HepG2 (cell line): ENCODE measurements at regions not wholly inside any gene's neighbourhood (a gene's known extent, or its start where the extent isn't known, plus 50 kb on each side); places are given as distances from the start of the nearest gene placed in this dataset.

Source experiments
- ATAC-seq: fragments of 200-7000 bp; cut with Tn5 transposase; 3 replicates; pipeline ENCODE4 v1.9.1; 2020; ENCODE audit warnings: mild to moderate bottlenecking, moderate library complexity
- BruUV-seq: library from RNA; stranded (reverse); fragments of 400-500 nt; replicated peaks from 2 replicates; lab custom pipeline; 2021; lab: Mats Ljungman, UMichigan
- CTCF ChIA-PET: fragments of 300-600 bp; formaldehyde crosslinking; extraction: SDS; loops from one replicate; lab custom pipeline; 2021; ENCODE audit warnings: low total read pairs, inconsistent platforms, low intra/inter-chr PET ratio; lab: Yijun Ruan, JAX
- POLR2A ChIA-PET: fragments of 350-600 bp; sonication (Branson Sonifier 250); formaldehyde crosslinking; loops from one replicate; lab custom pipeline; 2020; ENCODE audit warnings: antibody characterized with exemption, inconsistent platforms; lab: Yijun Ruan, JAX
- DNase-seq: peaks from one replicate; pipeline ENCODE4 v3.0.0-alpha.2; 2015; ENCODE audit warnings: low spot score
- FAIRE-seq: peaks from 3 replicates; lab custom pipeline; 2011; peaks lifted over from hg19 to GRCh38; lab: Jason Lieb, UNC
- H2AFZ ChIP-seq: one replicate; pipeline ENCODE4 v1.6.1; 2011; ENCODE audit warnings: low read length, inconsistent platforms
- H3K27ac ChIP-seq: fragments of 300-600 bp; 3 replicates; pipeline ENCODE4 v1.8.0; 2011; ENCODE audit warnings: mixed run types, mild to moderate bottlenecking, mixed read lengths, low read length, inconsistent platforms; ENCODE audit not compliant: insufficient read depth; ENCODE audit errors: extremely low read length
- H3K27me3 ChIP-seq, 2 experiments: fragments of 200-600 bp in 1 of 2; 2 replicates in 1 of 2; 3 replicates in 1 of 2; pipeline versions ENCODE4 v1.6.0 to v1.8.0; 2011; ENCODE audit warnings: low read length in 2 of 2, mild to moderate bottlenecking in 2 of 2, moderate library complexity in 2 of 2, inconsistent platforms in 1 of 2; ENCODE audit not compliant: insufficient read depth in 2 of 2, control insufficient read depth in 1 of 2
- H3K36me3 ChIP-seq, 2 experiments: fragments of 200-600 bp in 1 of 2; replicated peaks in 1 of 2; 2 replicates in 1 of 2; 3 replicates in 1 of 2; pipeline versions ENCODE4 v1.5.1 to v1.8.0; 2011; ENCODE audit warnings: low read length in 2 of 2, inconsistent platforms in 1 of 2; ENCODE audit not compliant: insufficient read depth in 2 of 2, control insufficient read depth in 1 of 2
- H3K4me1 ChIP-seq: 2 replicates; pipeline ENCODE4 v1.5.1; 2012; ENCODE audit warnings: low read length, inconsistent platforms; ENCODE audit not compliant: insufficient read depth
- H3K4me2 ChIP-seq: 2 replicates; pipeline ENCODE4 v1.6.0; 2011; ENCODE audit warnings: low read depth, low read length, inconsistent platforms
- H3K4me3 ChIP-seq, 3 experiments: fragments of 200-600 bp in 1 of 3; sonication (generic), shearing (Covaris generic) in 1 of 3; replicated peaks in 1 of 3; 2 replicates each; pipeline ENCODE4 v1.5.1; 2011 to 2016; ENCODE audit warnings: low read length in 3 of 3, inconsistent platforms in 2 of 3, low read depth in 2 of 3, mild to moderate bottlenecking in 2 of 3, control low read depth in 1 of 3, mixed read lengths in 1 of 3; ENCODE audit not compliant: insufficient read depth in 1 of 3
- H3K79me2 ChIP-seq: one replicate; pipeline ENCODE4 v1.6.1; 2011; ENCODE audit warnings: low read length, inconsistent platforms; ENCODE audit not compliant: insufficient read depth
- H3K9ac ChIP-seq: 2 replicates; pipeline ENCODE4 v1.6.0; 2011; ENCODE audit warnings: mild to moderate bottlenecking, low read depth, low read length, inconsistent platforms; ENCODE audit not compliant: insufficient read depth
- H3K9me3 ChIP-seq: 2 replicates; pipeline ENCODE4 v1.5.1; 2012; ENCODE audit warnings: mild to moderate bottlenecking, low read length
- H4K20me1 ChIP-seq: 2 replicates; pipeline ENCODE4 v1.6.0; 2011; ENCODE audit warnings: inconsistent platforms, mild to moderate bottlenecking, low read length, moderate library complexity; ENCODE audit not compliant: insufficient read depth
- ZNF777 ChIP-seq: sonication (generic); formaldehyde crosslinking; IDR thresholded peaks from 2 replicates; pipeline ENCODE4 v1.4.0; 2020; ENCODE audit warnings: missing genetic modification reagents
- WGBS: methylation state at CpG from one replicate; pipeline ENCODE4 v1.1.6; 2017; ENCODE audit warnings: low lambda C conversion rate; 5-methylcytosine and 5-hydroxymethylcytosine counted together
- in situ Hi-C: cut with HindIII; loops from 2 replicates; pipeline ENCODE4 v1.10.0; 2017; ENCODE audit warnings: low pct_unique_long_range_greater_than_20kb; ENCODE audit not compliant: extremely low pct_ligation_motif_present
- intact Hi-C: fragments of 100-400 bp; cut with micrococcal nuclease; formaldehyde crosslinking; loops from one replicate; pipeline ENCODE4 v1.10.0; 2022; ENCODE audit not compliant: unreplicated experiment
- TF ChIP-seq, protein P1 (sequence below), 2 experiments: sonication (generic) in 1 of 2; formaldehyde crosslinking in 1 of 2; IDR thresholded peaks; 2 replicates each; pipeline versions ENCODE4 v1.6.1 to v1.9.0; 2014 to 2022; ENCODE audit warnings: antibody characterized with exemption in 1 of 2, borderline replicate concordance in 1 of 2, inconsistent platforms in 1 of 2, low read depth in 1 of 2, missing genetic modification reagents in 1 of 2

DNA sequence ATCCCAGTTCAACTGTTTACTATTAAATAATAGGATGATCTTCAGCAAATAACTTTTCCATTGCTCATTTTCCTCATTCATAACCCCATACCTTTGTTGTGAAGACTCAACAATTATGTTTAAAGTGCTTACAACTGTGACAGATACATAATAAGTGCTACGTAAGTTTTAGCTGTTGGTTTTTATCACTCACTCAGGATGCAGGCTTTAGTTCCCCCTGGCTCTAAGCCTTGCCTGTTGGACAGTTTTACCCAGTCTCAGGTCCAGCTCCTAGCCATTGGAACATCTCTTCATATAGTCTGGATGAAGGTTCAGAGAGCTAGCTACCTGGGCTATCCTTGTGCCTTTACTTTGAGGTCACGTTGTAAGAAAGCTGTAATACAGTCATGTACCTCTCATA is 353.2 kb downstream of the CRPPA start:
- no peak for ATAC-seq
- Histone ChIP-seq H3K4me2 (no peak overlapping the region), H3K9ac (no peak overlapping the region), H3K9me3 (no peaks in the 10 kb centered on the region), H3K27me3 (no peaks in the 10 kb centered on the region), H3K4me3 (no peak overlapping the region), H3K79me2 (no peaks in the 10 kb centered on the region), H3K4me1 (no peaks in the 10 kb centered on the region), H4K20me1 (no peaks in the 10 kb centered on the region), H3K27ac (no peak overlapping the region), H3K36me3 (no peaks in the 10 kb centered on the region), H2AFZ (no peak overlapping the region)
- WGBS = 42% methylated on average over 2 of the region's 2 CpGs
- ChIA-PET CTCF (no interaction called here), POLR2A (no interaction called here)
- intact Hi-C loops = no loop called here
- no peak for DNase-seq
- no peak for FAIRE-seq
- TF ChIP-seq ZNF777 (CRISPR knock-in tag) = no peak
- TF ChIP-seq, protein P1, sequence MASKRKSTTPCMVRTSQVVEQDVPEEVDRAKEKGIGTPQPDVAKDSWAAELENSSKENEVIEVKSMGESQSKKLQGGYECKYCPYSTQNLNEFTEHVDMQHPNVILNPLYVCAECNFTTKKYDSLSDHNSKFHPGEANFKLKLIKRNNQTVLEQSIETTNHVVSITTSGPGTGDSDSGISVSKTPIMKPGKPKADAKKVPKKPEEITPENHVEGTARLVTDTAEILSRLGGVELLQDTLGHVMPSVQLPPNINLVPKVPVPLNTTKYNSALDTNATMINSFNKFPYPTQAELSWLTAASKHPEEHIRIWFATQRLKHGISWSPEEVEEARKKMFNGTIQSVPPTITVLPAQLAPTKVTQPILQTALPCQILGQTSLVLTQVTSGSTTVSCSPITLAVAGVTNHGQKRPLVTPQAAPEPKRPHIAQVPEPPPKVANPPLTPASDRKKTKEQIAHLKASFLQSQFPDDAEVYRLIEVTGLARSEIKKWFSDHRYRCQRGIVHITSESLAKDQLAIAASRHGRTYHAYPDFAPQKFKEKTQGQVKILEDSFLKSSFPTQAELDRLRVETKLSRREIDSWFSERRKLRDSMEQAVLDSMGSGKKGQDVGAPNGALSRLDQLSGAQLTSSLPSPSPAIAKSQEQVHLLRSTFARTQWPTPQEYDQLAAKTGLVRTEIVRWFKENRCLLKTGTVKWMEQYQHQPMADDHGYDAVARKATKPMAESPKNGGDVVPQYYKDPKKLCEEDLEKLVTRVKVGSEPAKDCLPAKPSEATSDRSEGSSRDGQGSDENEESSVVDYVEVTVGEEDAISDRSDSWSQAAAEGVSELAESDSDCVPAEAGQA (IDR thresholded peaks at IDR 0.05; ENCODE audit: low read depth) = no peak
- TF ChIP-seq, protein P1 (CRISPR knock-in tag; IDR thresholded peaks at IDR 0.05; ENCODE audit: borderline replicate concordance) = no peak
- no TSS peak for BruUV-seq
- in situ Hi-C loops = loop anchor here (25.0 kb wide), 3 partner anchors 756 to 1356 kb away; no protein-coding TSS in a partner anchor
